ENCODE measurements at regions not wholly inside any gene's neighbourhood (a gene's known extent, or its start where the extent isn't known, plus 50 kb on each side); places are given as distances from the start of the nearest gene placed in this dataset.

DNA sequence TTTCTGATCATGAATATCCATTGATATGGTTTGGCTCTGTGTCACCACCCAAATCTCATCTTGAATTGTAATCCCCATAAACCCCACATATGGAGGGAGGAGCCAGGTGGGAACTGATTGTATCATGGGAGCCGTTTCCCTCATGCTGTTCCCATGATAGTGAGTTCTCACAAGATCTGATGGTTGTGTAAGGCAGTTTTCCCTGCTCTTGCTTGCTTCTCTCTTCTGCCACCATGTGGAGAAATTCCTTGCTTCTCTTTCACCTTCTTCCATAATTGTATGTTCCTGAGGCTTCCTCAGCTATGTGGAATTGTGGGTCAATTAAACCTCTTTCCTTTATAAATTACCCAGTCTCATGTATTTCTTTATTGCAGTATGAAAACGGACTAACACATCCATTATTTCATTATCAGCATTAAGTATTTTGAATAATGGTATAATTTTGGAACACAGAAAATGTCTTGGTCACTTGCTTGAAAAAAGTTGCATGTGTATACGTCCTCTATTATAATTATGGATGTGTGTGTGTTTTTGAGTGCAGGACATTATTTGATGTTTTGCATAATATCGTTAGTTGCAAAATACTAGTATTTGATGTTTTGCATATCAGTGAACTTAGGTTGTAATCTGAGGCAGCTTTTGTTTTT is 334.6 kb downstream of the PCDH10 start:
- DNase-seq, result peak in 2 of 51 donors; percentile 9 to 10

DNA sequence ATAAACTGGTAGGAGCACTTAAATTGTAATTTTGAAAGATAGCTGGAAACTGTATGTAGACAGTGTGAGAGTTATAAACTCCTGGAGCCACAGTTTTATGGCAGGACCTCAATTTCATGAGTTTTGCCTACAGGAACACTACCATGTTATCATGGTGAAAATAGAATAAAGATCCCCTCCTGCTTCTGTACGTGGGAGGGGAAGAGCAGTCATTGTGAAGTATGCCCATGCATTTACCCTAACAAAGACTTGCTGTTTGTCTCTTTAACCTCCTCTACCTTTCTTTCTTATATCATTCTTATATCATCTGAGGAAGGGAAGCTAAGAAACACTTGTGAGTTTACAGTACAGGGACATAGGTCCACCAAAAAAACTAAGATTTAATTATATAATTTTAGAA is 327.0 kb downstream of the PCDH10 start:
- no peak for DNase-seq

DNA sequence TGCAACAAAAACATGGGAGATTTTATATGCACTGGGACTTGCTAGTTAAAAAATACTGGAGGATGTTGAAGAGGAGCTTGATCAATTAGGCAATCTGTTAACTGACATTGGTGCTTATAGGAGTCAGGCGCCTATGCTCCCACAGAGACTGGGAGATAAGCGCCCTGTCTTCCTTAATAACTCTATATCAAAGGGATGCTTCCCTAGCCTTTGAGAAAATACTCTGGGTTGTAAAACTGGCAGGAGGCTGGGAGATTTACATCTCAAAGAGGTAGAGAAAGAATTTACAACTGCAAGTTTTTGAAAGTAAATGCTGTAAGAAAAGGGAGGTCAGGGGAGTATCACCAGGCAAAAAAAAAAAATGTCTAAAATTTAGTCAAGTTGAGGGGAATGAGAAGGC is 325.4 kb downstream of the PCDH10 start:
- DNase-seq, result no peak

GRCh38 chr4:133472244-133472643 is 323.1 kb downstream of the PCDH10 start:
- no peak for DNase-seq

DNA sequence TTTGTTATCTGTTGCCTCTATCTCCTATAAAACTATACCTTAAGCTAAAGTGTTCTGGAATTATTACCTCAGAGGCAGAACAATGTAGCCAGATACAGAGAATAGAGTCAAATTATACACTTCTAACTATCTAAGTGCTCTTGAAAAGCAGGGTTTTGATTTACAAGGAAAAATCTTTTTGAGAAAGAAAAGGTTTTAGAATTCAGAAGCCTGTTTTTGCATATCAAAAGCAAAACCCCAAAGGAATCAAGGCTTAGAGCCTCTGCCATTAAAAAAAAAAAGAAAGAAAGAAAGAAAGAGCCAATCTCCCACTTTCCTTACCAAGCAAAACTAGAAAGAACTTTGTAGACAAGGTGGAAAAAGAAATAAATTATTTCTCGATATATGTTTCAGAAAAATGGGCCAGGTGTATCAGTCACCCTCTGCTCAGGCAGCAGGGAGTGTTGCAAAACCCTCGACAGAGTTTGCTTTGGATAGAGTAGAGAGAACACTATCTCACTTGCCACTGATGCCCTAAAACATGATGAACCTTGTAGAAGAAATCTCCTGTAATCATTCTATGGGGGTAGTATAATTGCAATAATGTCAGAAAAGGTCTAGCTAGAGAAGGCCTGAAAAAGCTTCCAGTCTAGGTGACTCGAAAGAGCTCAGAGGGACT is 318.3 kb downstream of the PCDH10 start:
- DNase-seq, result no peak

DNA sequence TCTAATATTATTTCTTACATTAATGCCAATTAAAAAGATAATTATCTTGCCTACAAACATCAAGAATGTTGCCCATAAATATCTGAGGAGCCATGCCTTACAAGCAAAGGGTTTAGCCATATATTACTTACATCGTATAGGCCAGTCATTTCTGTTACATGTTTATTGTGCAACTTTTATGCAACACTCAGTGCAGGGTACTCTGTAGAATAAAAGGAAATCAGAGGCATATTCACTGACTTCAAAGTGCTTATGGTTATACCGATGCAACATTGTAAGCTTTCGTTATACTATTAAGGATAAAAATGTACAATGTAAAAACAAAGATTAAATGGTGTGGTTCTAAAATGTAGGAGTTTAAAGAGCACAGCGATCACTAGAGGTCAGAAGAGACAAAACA is 315.9 kb downstream of the PCDH10 start:
- DNase-seq, result no peak

DNA sequence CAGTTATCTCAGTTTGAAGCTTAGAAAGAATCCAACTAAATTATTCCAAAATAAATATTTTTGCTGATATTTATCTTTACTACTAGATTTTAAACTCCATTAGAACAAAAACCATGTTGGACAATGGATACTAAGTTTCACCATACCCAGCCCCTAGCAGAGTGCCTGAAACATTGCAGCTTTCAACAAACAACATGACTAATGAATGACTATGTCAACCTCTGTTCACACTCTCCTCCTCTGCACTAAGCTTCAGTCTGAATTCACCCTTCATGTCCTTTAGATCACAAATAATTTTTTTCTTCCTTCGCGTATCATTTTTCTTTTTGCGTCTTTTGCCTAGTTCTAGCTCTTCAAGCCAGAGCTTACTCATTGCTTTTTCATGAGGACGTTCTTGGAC is 315.2 kb downstream of the PCDH10 start:
- no peak for DNase-seq

- DNase-seq, result no peak
These were observed 303.6 kb downstream of the PCDH10 start for GRCh38 chr4:133452678-133453077.

DNA sequence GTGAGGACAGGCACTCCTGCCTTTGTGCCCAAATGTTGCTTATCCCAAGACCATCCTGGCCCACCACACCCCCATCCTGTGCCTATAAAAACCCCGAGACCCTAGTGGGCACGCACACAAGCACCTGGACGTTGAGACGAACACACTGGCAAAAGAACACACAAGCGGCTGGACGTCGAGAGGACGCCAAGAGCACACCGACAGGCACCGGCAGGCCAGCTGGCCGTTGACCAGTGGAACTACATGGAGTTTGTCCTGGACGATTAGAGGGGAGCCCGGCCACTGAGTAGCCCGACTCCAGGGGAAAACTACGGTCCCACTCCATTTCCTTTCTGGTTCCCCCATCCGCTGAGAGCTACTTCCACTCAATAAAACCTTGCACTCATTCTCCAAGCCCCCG is 301.7 kb downstream of the PCDH10 start:
- DNase-seq, result no peak

DNA sequence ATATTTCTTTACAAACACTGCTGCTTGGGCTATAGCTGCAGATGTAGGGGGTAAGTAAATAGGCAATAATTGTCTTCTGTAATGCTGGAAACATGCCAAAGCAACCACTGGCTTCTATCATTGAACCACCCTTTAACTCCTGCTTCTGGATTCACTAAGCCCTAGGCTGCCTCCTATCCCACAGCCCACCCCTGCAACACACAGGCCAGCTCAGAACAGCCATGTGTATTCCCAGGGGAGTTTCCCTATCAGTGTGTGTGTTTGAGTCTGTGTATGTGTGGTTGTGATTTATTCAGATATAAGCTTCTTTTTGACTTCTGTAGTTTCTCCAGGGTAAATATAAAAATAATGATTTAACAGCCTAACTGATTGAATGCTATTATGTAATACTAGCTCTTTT is 291.3 kb downstream of the PCDH10 start:
- no peak for DNase-seq

DNA sequence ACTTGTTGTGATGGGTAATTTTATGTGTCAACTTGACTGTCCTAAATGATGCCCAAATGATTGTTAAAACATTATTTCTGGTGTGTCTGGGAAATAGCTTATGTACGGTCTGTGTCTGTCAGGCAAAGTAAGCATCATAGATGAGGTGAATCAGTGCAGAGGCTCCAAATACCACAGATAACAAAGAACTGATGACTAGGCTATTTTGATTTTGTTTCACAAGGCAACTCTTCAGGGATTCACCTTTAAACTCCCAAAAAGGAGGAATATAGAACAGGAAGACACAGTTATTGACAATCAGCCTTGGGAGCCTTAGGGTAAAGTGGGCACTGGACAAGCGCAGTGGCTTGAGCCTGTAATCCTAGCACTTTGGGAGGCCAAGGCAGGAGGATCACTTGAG is 290.7 kb downstream of the PCDH10 start:
- DNase-seq, result peak in 1 of 51 donors; percentile 3

DNA sequence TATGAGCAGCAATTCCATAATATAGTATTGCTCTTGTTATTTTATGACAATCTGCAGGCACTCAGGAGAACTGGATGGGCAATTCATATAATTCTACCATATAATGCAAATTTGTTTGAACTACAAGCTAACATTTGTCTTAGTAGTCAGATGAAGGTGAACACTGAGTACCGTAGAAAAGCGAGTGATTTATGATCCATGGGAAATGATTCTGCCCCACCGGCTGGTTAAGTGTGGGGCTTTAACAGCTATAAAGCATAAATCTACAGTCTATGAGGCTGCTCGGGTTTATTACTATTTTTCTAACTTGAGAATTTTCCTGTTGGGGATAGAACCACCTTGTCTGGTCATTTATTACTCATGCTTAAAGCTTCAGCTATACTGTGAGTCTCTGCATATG is 275.5 kb downstream of the PCDH10 start:
- no peak for DNase-seq

DNA sequence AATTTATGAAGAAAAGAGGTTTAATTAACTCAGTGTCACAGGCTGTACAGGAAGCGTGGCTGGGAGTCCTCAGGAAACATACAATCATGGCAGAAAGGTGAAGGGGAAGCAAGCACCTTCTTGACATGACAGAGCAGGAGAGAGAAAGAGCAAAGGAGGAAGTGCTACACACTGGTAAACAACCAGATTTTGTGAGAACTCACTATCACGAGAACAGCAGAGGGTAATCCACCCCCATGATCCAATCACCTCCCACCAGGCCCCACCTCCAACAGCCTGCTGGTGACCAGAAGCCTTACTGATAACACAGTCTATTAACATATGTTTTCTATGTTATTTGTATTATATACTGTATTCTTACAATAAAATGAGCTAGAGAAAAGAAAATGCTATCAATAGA is 254.8 kb downstream of the PCDH10 start:
- no peak for DNase-seq

DNA sequence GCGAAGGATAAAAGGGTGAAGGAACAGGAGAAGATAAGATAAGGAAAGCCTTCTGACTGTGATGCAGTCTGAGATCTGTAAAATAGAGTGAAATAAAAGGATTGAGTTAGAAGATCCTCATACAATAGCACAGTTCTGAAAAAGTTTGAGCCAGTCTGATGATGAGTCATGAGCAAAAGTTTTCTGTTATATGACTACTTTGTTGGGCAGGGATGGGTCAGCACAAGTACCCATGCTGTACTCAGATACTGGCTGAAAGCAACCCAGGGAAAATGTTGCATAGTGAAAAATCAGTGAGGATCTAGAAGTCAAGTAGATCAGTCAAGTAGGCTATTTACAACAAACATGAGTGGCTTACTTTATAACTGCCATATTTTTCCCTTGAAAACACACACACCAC is 253.5 kb downstream of the PCDH10 start:
- no peak for DNase-seq

- no peak for DNase-seq
These were observed 246.0 kb downstream of the PCDH10 start for GRCh38 chr4:133394971-133395627.

DNA sequence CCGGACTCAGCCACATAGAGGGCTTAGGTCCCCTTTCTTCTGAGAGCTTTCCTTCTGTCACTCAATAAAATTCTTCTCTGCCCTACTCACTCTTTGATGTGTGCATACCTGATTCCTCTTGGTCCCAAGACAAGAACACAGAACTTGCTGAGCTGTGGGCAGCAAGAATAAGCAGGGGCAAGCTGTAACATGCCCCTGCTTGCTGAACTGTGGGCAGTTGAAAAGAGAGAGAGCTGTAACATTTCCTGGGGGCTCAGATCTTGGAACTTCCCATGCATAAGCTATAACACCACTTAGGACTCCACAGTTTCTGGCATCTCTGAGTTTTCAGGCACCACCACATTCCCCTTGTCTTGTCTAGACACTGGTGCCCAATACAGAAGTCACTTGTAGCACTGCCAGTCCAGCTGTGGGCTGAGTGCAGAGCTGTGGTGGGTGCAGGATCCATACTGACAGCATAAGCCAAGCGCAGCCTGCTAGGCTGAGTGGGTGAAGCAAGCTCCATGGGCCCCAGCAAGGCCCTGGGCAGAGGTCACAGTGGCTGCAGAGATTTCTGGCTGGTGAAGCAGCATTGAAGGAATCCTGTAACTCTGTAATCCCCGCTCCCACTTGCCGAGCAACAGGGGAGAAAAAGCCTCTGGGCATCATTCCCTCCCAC is 241.2 kb downstream of the PCDH10 start:
- DNase-seq, result no peak

GRCh38 chr4:133389029-133389428 is 239.9 kb downstream of the PCDH10 start:
- no peak for DNase-seq

DNA sequence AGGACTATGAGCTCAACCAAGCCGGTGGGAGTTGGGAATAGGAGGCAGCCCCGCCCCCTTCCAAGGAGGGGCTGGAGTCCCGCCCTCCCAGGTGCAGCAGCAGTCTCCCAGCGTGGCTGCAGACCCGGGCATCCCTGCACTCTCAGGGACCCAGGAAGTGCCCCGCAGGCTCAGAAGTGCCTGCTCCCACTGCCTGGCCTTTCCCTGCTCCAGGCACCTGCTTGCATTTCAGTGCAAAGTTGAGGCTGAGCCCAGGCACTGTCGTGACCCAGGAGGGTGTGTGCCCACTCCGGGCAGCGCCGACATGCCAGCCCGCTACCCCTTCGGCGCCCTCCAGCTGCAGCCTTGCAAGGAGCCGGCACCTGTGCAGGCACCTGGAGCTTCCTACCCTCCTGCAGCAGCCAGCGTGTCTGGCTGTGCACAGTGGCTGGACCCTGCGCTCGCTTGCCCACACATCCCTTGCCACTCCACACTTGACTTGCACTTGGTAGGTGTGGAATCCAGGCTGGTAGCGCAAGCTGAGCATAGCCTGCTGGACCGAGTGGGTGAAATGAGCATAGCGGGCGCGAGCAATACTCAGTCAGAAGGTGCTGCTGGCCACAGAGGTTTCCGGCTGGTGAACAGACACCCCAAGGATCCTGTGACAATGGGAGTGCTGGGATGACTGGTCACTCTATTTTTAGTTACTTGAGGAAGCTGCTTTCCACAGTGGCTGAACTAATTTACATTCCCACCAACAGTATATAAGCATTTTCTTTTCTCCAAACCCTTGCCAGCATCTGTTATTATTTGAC is 236.3 kb downstream of the PCDH10 start:
- no peak for DNase-seq

GRCh38 chr4:133379681-133380438 is 230.8 kb downstream of the PCDH10 start:
- no peak for DNase-seq

DNA sequence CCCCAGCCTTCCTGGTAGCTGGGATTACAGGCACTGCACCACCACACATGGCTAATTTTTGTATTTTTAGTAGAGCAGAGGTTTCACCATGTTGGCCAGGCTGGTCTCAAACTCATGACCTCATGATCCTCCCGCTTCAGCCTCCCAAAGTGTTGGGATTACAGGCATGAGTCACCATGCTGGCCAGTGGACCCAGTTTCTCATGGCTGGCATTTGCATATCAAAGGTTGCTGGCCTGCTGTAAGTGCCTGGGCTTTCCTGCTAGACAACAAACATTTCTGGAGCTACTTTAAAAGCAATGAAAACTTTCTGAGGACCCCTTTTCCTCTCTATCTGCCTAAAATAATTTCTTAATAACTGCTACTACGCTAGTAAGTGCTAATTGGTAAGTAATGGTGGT is 228.2 kb downstream of the PCDH10 start:
- DNase-seq, result no peak

DNA sequence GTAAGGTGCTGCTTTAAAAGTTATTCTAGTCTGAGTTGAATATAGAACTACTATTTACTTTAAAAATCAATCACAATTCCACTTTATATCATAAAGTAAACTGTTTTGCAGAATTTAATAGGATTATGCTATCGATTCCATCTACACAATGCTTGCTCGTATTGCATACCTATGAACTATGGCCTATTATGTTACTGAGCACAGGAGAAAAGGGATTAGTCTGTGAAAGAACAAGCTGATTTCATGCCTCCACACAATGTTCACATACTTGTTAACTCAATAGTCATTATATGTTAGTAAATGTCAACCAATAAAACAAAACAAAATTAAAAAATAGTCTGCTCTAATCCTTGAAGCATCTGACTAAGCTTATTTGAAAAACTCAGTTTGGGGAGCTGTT is 223.6 kb downstream of the PCDH10 start:
- no peak for DNase-seq
